ENCODE measurements at regions not wholly inside any gene's neighbourhood (a gene's known extent, or its start where the extent isn't known, plus 50 kb on each side); places are given as distances from the start of the nearest gene placed in this dataset.

GRCh38 chr22:49408102-49408836 is 419.4 kb downstream of the BRD1 start:
- peaks cover 0 to 8% (median 0%) of the 10 kb centered on the region in 12 donors for H3K9me3 ChIP-seq
- no peak for TF ChIP-seq POLR2A (IDR thresholded peaks at IDR 0.05)
- TF ChIP-seq CTCF (IDR thresholded peaks at IDR 0.05), result no peak
- ATAC-seq (no peak), DNase-seq (no peak)
- H3K4me3 ChIP-seq, result no peak overlapping the region
- no peaks in the 10 kb centered on the region for H3K4me1 ChIP-seq
- no peak overlapping the region for H3K27ac ChIP-seq
- WGBS, 4 donors, result 52 to 59% (median 54%) methylated on average over 8 of the region's 8 CpGs
- intact Hi-C loops (cut with DNase I), result no loop called here
- peaks cover 0 to 37% (median 3%) of the 10 kb centered on the region in 9 donors for H3K27me3 ChIP-seq
- no peaks in the 10 kb centered on the region for H3K36me3 ChIP-seq

GRCh38 chr22:49406879-49407587 is 420.6 kb downstream of the BRD1 start:
- DNase-seq, result no peak
- Histone ChIP-seq H3K27ac (no peak overlapping the region), H3K36me3 (no peaks in the 10 kb centered on the region), H3K9me3 (peaks cover 0 to 8% (median 0%) of the 10 kb centered on the region in 12 donors), H3K27me3 (peaks cover 0 to 35% (median 4%) of the 10 kb centered on the region in 9 donors), H3K4me1 (no peaks in the 10 kb centered on the region), H3K4me3 (no peak overlapping the region)
- 73 to 83% (median 76%) methylated on average over 14 to 19 of the region's 19 CpGs for WGBS, 4 donors
- intact Hi-C loops (cut with DNase I), result no loop called here
- ATAC-seq, result peak in 1 of 4 donors; percentile 24
- TF ChIP-seq CTCF (IDR thresholded peaks at IDR 0.05) (no peak), POLR2A (IDR thresholded peaks at IDR 0.05) (no peak)

GRCh38 chr22:49406047-49406650 is 421.5 kb downstream of the BRD1 start:
- Histone ChIP-seq H3K36me3 (no peaks in the 10 kb centered on the region), H3K27me3 (peaks cover 0 to 34% (median 4%) of the 10 kb centered on the region in 9 donors), H3K9me3 (peaks cover 0 to 8% (median 0%) of the 10 kb centered on the region in 12 donors), H3K4me1 (no peaks in the 10 kb centered on the region), H3K27ac (no peak overlapping the region), H3K4me3 (no peak overlapping the region)
- WGBS, 4 donors, result 60 to 73% (median 67%) methylated on average over 12 to 14 of the region's 14 CpGs
- DNase-seq (no peak), ATAC-seq (no peak)
- intact Hi-C loops (cut with DNase I), result no loop called here
- TF ChIP-seq CTCF (IDR thresholded peaks at IDR 0.05) (no peak), POLR2A (IDR thresholded peaks at IDR 0.05) (no peak)

- no peak for TF ChIP-seq CTCF (IDR thresholded peaks at IDR 0.05)
- Histone ChIP-seq H3K36me3 (no peaks in the 10 kb centered on the region), H3K4me1 (no peaks in the 10 kb centered on the region), H3K27me3 (peaks cover 0 to 28% (median 4%) of the 10 kb centered on the region in 9 donors), H3K27ac (no peak overlapping the region), H3K9me3 (peaks cover 0 to 8% (median 0%) of the 10 kb centered on the region in 12 donors), H3K4me3 (no peak overlapping the region)
- no peak for DNase-seq
- intact Hi-C loops (cut with DNase I), result no loop called here
- 58 to 76% (median 68%) methylated on average over 3 of the region's 3 CpGs for WGBS, 4 donors
- ATAC-seq, result no peak
Observed at GRCh38 chr22:49405590-49405989, 422.1 kb downstream of the BRD1 start.

Measured in heart left ventricle (tissue), 16 donors.